HAP-1 (cell line): ENCODE measurements at regions not wholly inside any gene's neighbourhood (a gene's known extent, or its start where the extent isn't known, plus 50 kb on each side); places are given as distances from the start of the nearest gene placed in this dataset.
A peak's percentile ranks its signal among the peaks of the same experiment; 100 is the strongest.
"Not testable (repeated sequence)": the region's sequence is repeated elsewhere in the genome, so short reads cannot be mapped to it uniquely, and the experiment has no call there.

Experiments used
- DNase-seq, 2 experiments: peaks; one replicate each; pipeline ENCODE4 v3.0.0-alpha.2; 2016 to 2020; ENCODE audit warnings: low spot score in 2 of 2
- H3K27me3 ChIP-seq: fragments of 250-450 bp; sonication (Bioruptor Pico); 2 replicates; pipeline ENCODE4 v1.5.1; 2020; ENCODE audit warnings: low read depth, mild to moderate bottlenecking, moderate library complexity
- H3K36me3 ChIP-seq: fragments of 250-450 bp; sonication (Bioruptor Pico); replicated peaks from 2 replicates; pipeline ENCODE4 v1.5.1; 2020; ENCODE audit warnings: mild to moderate bottlenecking
- H3K4me1 ChIP-seq: fragments of 250-450 bp; sonication (Bioruptor Pico); 2 replicates; pipeline ENCODE4 v1.5.1; 2020; ENCODE audit warnings: mild to moderate bottlenecking
- H3K4me3 ChIP-seq: fragments of 250-450 bp; sonication (Bioruptor Pico); 2 replicates; pipeline ENCODE4 v1.5.1; 2020; ENCODE audit warnings: mild to moderate bottlenecking, moderate library complexity
- H3K9me3 ChIP-seq: fragments of 250-450 bp; sonication (Bioruptor Pico); 2 replicates; pipeline ENCODE4 v1.5.1; 2020; ENCODE audit warnings: mild to moderate bottlenecking, moderate library complexity
- in situ Hi-C: fragments of 300-500 bp; cut with MboI; formaldehyde crosslinking; loops from 3 replicates; pipeline ENCODE4 v1.14.3; 2020; ENCODE audit warnings: low sequenced_read_pairs, inconsistent platforms, mixed read lengths

DNA sequence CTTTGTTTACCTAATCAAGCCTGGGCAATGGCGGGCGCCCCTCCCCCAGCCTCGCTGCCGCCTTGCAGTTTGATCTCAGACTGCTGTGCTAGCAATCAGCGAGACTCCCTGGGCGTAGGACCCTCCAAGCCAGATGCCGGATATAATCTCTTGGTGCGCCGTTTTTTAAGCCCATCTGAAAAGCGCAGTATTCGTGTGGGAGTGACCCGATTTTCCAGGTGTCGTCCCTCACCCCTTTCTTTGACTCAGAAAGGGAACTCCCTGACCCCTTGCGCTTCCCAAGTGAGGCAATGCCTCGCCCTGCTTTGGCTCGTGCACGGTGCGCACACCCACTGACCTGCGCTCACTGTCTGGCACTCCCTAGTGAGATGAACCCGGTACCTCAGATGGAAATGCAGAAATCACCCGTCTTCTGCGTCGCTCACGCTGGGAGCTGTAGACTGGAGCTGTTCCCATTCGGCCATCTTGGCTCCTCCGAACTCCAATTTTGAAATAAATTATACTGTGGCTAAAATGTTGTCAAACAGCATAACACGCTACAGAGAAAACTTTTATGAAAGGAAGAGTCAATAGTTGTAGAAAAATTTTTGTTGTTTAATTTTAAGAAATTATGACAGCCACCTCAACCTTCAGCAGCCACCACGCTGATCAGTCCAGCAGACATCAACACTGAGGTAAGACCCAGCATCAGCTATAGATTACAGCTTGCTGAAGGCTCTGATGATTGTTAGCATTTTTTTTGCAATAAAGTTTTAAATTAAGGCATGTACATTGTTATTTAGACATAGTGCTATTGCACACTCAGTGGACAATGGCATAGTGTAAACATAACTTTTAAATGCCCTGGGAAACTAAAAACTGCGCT lies 384.7 kb upstream of the DEPDC1 start:
- H3K4me1 ChIP-seq, H3K4me3 ChIP-seq, H3K27me3 ChIP-seq, DNase-seq, in situ Hi-C loops, H3K36me3 ChIP-seq, H3K9me3 ChIP-seq: not testable (repeated sequence)

DNA sequence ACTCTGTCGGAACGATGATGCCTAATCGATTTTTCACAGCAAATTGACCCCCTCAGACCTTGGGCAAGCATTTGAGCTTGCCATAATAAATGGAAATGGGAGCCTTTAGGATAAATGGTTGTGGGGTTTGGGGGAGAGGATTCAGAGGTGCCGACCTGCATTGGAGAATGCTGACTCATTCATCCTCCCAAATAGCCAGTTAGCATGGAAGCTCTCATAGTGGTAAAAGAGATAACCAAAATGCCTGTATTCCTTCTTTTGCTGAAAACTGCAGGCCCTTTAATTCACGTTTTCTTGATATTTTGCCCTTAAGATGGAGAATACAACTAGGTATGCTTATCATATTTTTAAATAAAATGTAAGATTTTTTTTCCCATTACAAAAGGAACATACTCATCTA lies 392.6 kb upstream of the DEPDC1 start:
- in situ Hi-C loops: no loop called here
- no peaks in the 10 kb centered on the region for H3K36me3 ChIP-seq

GRCh38 chr1:68890736-68891135 lies 393.9 kb upstream of the DEPDC1 start:
- Histone ChIP-seq H3K27me3 (no peaks in the 10 kb centered on the region), H3K4me1 (no peaks in the 10 kb centered on the region), H3K4me3 (no peak overlapping the region), H3K9me3 (no peaks in the 10 kb centered on the region), H3K36me3 (no peaks in the 10 kb centered on the region)
- in situ Hi-C loops: no loop called here
- DNase-seq: no peak

More for the DNA sequence above, 392.6 kb upstream of the DEPDC1 start:
- no peak overlapping the region for H3K4me3 ChIP-seq
- no peak for DNase-seq
- no peaks in the 10 kb centered on the region for H3K9me3 ChIP-seq
- no peaks in the 10 kb centered on the region for H3K4me1 ChIP-seq
- no peaks in the 10 kb centered on the region for H3K27me3 ChIP-seq

DNA sequence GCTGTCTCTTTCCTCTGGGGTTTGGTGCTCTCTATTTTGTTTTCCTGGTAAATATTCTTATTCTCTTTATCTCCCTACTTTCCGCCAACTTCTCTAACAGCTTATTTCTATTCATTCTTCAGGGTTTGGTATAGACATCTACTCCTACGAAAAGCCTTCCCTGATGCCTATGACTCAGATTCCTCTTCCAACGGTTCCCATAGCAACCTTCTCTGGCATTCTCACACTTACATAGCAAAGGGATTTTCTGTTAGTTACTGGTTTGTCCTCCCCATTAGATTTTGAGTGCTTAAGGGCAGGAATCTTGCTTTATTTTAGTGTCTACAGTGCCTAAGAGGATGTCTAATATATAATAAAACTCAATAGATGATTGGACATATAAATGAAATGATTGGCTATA lies 407.6 kb upstream of the DEPDC1 start:
- Histone ChIP-seq H3K27me3 (no peaks in the 10 kb centered on the region), H3K9me3 (no peaks in the 10 kb centered on the region), H3K4me1 (no peaks in the 10 kb centered on the region), H3K4me3 (no peak overlapping the region), H3K36me3 (no peaks in the 10 kb centered on the region)
- peak; percentile 16 to 27 for DNase-seq
- in situ Hi-C loops: no loop called here

DNA sequence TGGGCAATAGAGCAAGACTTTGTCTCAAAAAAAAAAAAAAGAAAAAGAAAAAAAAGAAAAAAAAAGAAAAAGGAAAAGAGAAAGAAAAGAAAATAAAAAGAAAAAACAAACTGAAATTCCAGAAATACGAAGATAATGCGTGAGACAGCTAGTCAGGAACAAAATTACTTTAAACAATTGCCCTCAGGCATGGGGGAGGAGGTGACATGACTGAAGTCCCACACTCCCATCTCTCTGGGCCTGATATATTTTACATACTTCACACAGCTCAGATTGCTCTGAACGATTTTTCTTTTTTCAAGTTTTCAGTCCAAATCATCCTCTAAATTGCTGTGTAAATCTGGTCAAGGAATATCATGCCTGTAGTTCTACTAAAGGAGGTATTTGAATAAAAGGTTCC lies 409.5 kb upstream of the DEPDC1 start:
- Histone ChIP-seq H3K4me1 (no peaks in the 10 kb centered on the region), H3K27me3 (no peaks in the 10 kb centered on the region), H3K4me3 (no peak overlapping the region), H3K36me3 (no peaks in the 10 kb centered on the region), H3K9me3 (no peaks in the 10 kb centered on the region)
- DNase-seq: no peak
- in situ Hi-C loops: no loop called here

- H3K4me3 ChIP-seq: no peak overlapping the region
- DNase-seq: no peak
- H3K36me3 ChIP-seq: no peaks in the 10 kb centered on the region
- H3K9me3 ChIP-seq: no peaks in the 10 kb centered on the region
- H3K27me3 ChIP-seq: no peaks in the 10 kb centered on the region
- no peaks in the 10 kb centered on the region for H3K4me1 ChIP-seq
- in situ Hi-C loops: no loop called here
These were observed 410.6 kb upstream of the DEPDC1 start for GRCh38 chr1:68907491-68907890.

DNA sequence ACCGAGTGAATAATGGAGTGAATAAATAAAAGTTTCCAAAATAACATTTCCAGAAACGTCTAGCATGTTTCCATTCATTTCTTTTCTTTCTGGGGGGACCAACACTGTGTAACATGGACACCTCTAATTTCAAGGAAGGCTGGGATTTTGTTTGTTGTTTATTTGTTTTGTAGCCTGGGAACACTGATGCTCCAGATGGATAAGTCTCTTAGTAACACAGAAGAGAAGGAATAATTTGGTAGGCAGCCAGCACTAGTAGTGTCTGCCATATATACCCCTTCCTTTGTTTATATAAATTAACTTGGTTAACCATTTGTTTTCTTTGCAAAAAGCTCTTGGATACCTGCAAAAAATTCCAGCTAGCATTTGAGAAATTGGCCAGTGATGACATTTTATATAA lies 411.4 kb upstream of the DEPDC1 start:
- Histone ChIP-seq H3K27me3 (no peaks in the 10 kb centered on the region), H3K4me3 (no peak overlapping the region), H3K36me3 (no peaks in the 10 kb centered on the region), H3K4me1 (no peaks in the 10 kb centered on the region), H3K9me3 (no peaks in the 10 kb centered on the region)
- in situ Hi-C loops: no loop called here
- DNase-seq: no peak

GRCh38 chr1:68916221-68916902 lies 419.5 kb upstream of the DEPDC1 start:
- H3K4me3 ChIP-seq: no peak overlapping the region
- no peaks in the 10 kb centered on the region for H3K36me3 ChIP-seq
- no peak for DNase-seq
- H3K9me3 ChIP-seq: no peaks in the 10 kb centered on the region
- peaks cover 7% of the 10 kb centered on the region for H3K4me1 ChIP-seq
- H3K27me3 ChIP-seq: no peaks in the 10 kb centered on the region
- in situ Hi-C loops: no loop called here

DNA sequence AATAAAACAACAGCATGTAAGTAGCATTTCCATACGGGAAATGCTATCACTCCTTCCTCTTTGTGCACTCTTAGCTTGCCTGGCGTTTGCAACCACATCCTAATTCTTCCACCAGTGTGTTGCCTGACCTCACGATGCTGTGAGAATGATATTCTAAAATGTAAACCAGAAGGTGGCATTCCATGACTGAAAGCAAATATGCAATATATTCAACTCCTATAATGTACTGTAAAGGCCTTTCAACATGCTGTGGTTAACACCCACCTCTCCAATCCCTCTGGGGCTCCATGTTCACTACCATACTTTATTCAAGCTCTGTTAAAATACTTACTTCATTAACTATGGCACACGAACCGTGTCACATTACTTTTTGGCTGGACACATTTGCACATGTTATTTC lies 420.6 kb upstream of the DEPDC1 start:
- H3K36me3 ChIP-seq: no peaks in the 10 kb centered on the region
- no peaks in the 10 kb centered on the region for H3K27me3 ChIP-seq
- no peaks in the 10 kb centered on the region for H3K9me3 ChIP-seq
- no peak overlapping the region for H3K4me3 ChIP-seq
- in situ Hi-C loops: no loop called here
- DNase-seq: no peak
- H3K4me1 ChIP-seq: peaks cover 7% of the 10 kb centered on the region

DNA sequence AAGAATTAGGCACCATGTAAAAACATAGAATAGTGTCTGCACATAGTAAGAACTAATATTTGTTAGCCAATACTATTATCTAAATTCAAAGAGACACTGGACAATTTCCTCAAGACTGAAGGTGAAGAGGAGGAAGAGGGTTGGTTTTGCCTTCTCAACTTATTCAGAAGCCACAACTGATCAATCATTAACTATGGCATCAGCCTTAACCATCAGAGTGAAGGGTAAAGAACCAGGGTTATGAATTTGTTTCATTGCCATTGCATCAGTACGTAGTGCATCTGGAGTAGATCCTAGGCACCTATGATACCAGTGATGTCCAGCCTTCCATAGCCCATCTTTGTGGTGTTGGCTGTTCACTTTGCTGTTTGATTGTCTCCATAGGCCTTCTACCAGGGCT lies 421.7 kb upstream of the DEPDC1 start:
- Histone ChIP-seq H3K27me3 (no peaks in the 10 kb centered on the region), H3K36me3 (no peaks in the 10 kb centered on the region), H3K9me3 (no peaks in the 10 kb centered on the region), H3K4me3 (no peak overlapping the region), H3K4me1 (peaks cover 7% of the 10 kb centered on the region)
- no peak for DNase-seq
- in situ Hi-C loops: no loop called here

- H3K4me3 ChIP-seq: no peak overlapping the region
- in situ Hi-C loops: no loop called here
- no peak for DNase-seq
- H3K4me1 ChIP-seq: peaks cover 7% of the 10 kb centered on the region
- H3K36me3 ChIP-seq: no peaks in the 10 kb centered on the region
- no peaks in the 10 kb centered on the region for H3K27me3 ChIP-seq
- no peaks in the 10 kb centered on the region for H3K9me3 ChIP-seq
These were observed 422.2 kb upstream of the DEPDC1 start for GRCh38 chr1:68919075-68919474.

DNA sequence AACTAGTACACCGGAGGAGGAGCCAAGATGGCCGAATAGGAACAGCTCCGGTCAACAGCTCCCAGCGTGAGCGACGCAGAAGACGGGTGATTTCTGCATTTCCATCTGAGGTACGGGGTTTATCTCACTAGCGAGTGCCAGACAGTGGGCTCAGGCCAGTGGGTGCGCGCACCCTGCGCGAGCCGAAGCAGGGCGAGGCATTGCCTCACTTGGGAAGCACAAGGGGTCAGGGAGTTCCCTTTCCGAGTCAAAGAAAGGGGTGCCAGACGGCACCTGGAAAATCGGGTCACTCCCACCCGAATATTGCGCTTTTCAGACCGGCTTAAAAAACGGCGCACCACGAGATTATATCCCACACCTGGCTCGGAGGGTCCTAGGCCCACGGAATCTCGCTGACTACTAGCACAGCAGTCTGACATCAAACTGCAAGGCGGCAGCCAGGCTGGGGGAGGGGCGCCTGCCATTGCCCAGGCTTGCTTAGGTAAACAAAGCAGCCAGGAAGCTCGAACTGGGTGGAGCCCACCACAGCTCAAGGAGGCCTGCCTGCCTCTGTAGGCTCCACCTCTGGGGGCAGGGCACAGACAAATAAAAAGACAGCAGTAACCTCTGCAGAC lies 426.7 kb upstream of the DEPDC1 start:
- in situ Hi-C loops, H3K27me3 ChIP-seq, H3K9me3 ChIP-seq, H3K4me3 ChIP-seq, DNase-seq, H3K4me1 ChIP-seq, H3K36me3 ChIP-seq: not testable (repeated sequence)

DNA sequence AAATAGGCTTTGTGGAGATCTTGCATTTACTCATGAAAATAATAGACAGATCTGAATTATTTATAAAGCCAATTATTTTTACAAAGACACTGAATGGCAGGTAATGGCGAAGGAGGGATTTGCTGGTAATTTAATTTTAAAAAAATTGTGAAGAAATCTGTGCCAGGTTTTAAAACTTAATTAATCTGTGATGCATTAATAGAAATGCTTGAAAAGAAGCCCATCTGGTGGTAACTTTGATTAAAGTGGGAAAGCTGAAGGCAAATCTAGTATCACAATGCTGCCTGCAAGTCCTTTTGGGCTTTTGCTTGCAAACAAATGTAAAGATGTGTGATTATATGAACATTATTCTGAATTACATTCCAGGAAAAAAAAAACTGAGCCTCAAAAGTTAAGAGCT lies 433.2 kb upstream of the DEPDC1 start:
- DNase-seq: no peak
- in situ Hi-C loops: no loop called here
- no peaks in the 10 kb centered on the region for H3K27me3 ChIP-seq
- no peaks in the 10 kb centered on the region for H3K4me1 ChIP-seq
- H3K9me3 ChIP-seq: no peaks in the 10 kb centered on the region
- H3K4me3 ChIP-seq: no peak overlapping the region
- H3K36me3 ChIP-seq: no peaks in the 10 kb centered on the region

GRCh38 chr1:68936530-68936929 lies 439.6 kb upstream of the DEPDC1 start:
- no peaks in the 10 kb centered on the region for H3K27me3 ChIP-seq
- no peaks in the 10 kb centered on the region for H3K4me1 ChIP-seq
- in situ Hi-C loops: no loop called here
- no peaks in the 10 kb centered on the region for H3K36me3 ChIP-seq
- DNase-seq: no peak
- no peak overlapping the region for H3K4me3 ChIP-seq
- H3K9me3 ChIP-seq: no peaks in the 10 kb centered on the region
